HCT116 (cell line): ENCODE measurements at regions not wholly inside any gene's neighbourhood (a gene's known extent, or its start where the extent isn't known, plus 50 kb on each side); places are given as distances from the start of the nearest gene placed in this dataset.

ENCODE experiments used
- ATAC-seq: fragments of 200-7000 bp; cut with Tn5 transposase; 2 replicates; pipeline ENCODE4 v1.9.1; 2020; ENCODE audit warnings: mild to moderate bottlenecking, moderate library complexity
- BruUV-seq: library from RNA; stranded (reverse); fragments of 400-500 nt; replicated peaks from 2 replicates; lab custom pipeline; 2021; lab: Mats Ljungman, UMichigan
- CTCF ChIA-PET: fragments of 300-600 bp; sonication (Branson Sonifier 250); formaldehyde crosslinking; loops from one replicate; lab custom pipeline; 2021; ENCODE audit warnings: antibody characterized with exemption; lab: Charles Lee
- POLR2A ChIA-PET: fragments of 300-600, 350-600 bp; sonication (Branson Sonifier 250); formaldehyde crosslinking; loops from one replicate; lab custom pipeline; 2021; ENCODE audit warnings: antibody characterized with exemption; lab: Charles Lee
- RAD21 ChIA-PET, 2 experiments: fragments of 300-600 bp; sonication (Branson Sonifier 250); formaldehyde crosslinking; loops; one replicate each; lab custom pipeline; 2023; ENCODE audit warnings: low total read pairs in 2 of 2; ENCODE audit not compliant: uncharacterized antibody in 2 of 2, unreplicated experiment in 2 of 2, low non-redundant PET in 1 of 2; lab: Charles Lee
- DNase-seq: peaks from one replicate; pipeline ENCODE4 v3.0.0-alpha.2; 2010; ENCODE audit warnings: low read depth, low spot score
- H2AFZ ChIP-seq: fragments of 200-600 bp; shearing (Covaris generic), sonication (generic); 2 replicates; pipeline ENCODE4 v1.6.1; 2017; ENCODE audit warnings: low read depth, mixed run types, mixed read lengths, antibody characterized with exemption, low read length; ENCODE audit not compliant: poor library complexity, severe bottlenecking
- H3K27ac ChIP-seq: 2 replicates; pipeline ENCODE4 v1.5.1; 2012; ENCODE audit warnings: low read depth, low read length
- H3K27me3 ChIP-seq: fragments of 200-600 bp; sonication (generic); 2 replicates; pipeline ENCODE4 v1.6.1; 2016; ENCODE audit warnings: mixed run types, low read length, mixed read lengths; ENCODE audit not compliant: insufficient read depth
- H3K36me3 ChIP-seq, 2 experiments: fragments of 200-500 bp in 1 of 2; fragments of 200-600 bp in 1 of 2; sonication (Bioruptor generic) in 1 of 2; sonication (generic) in 1 of 2; 2 replicates each; pipeline versions ENCODE4 v1.5.1 to v1.6.1; 2014 to 2016; ENCODE audit warnings: low read length in 2 of 2, inconsistent platforms in 1 of 2, mixed read lengths in 1 of 2, mixed run types in 1 of 2; ENCODE audit not compliant: insufficient read depth in 2 of 2, control insufficient read depth in 1 of 2
- H3K4me1 ChIP-seq, 2 experiments: fragments of 200-600 bp in 1 of 2; sonication (generic) in 1 of 2; 2 replicates each; pipeline versions ENCODE4 v1.5.1 to v1.6.1; 2012 to 2017; ENCODE audit warnings: low read length in 2 of 2, inconsistent platforms in 1 of 2, mild to moderate bottlenecking in 1 of 2, mixed read lengths in 1 of 2, mixed run types in 1 of 2, moderate library complexity in 1 of 2; ENCODE audit not compliant: insufficient read depth in 2 of 2, control insufficient read depth in 1 of 2
- H3K4me2 ChIP-seq: fragments of 200-600 bp; sonication (generic); 2 replicates; pipeline ENCODE4 v1.6.1; 2017; ENCODE audit warnings: mixed run types, low read length, mixed read lengths
- H3K4me3 ChIP-seq, 2 experiments: fragments of 200-600 bp in 1 of 2; sonication (generic) in 1 of 2; replicated peaks in 1 of 2; 2 replicates each; pipeline ENCODE4 v1.5.1; 2011 to 2016; ENCODE audit warnings: low read length in 2 of 2, control low read depth in 1 of 2, low read depth in 1 of 2, mild to moderate bottlenecking in 1 of 2, mixed read lengths in 1 of 2, mixed run types in 1 of 2
- H3K79me2 ChIP-seq: fragments of 200-600 bp; sonication (generic); 2 replicates; pipeline ENCODE4 v1.6.1; 2017; ENCODE audit warnings: mild to moderate bottlenecking, mixed run types, low read length, moderate library complexity, mixed read lengths; ENCODE audit not compliant: insufficient read depth
- H3K9ac ChIP-seq: fragments of 200-600 bp; sonication (generic); 2 replicates; pipeline ENCODE4 v1.6.1; 2016; ENCODE audit warnings: low read length, mixed read lengths
- H3K9me2 ChIP-seq: fragments of 200-600 bp; sonication (generic), shearing (Covaris generic); 2 replicates; pipeline ENCODE4 v1.6.1; 2017; ENCODE audit warnings: mixed run types, mild to moderate bottlenecking, moderate library complexity; ENCODE audit not compliant: insufficient read depth
- H3K9me3 ChIP-seq, 2 experiments: fragments of 200-500 bp in 1 of 2; fragments of 200-600 bp in 1 of 2; sonication (Bioruptor generic) in 1 of 2; sonication (generic) in 1 of 2; 2 replicates each; pipeline ENCODE4 v1.6.1; 2014 to 2017; ENCODE audit warnings: low read length in 2 of 2, mixed read lengths in 2 of 2, inconsistent platforms in 1 of 2, low read depth in 1 of 2, mild to moderate bottlenecking in 1 of 2, mixed run types in 1 of 2, moderate library complexity in 1 of 2; ENCODE audit not compliant: control insufficient read depth in 1 of 2, insufficient read depth in 1 of 2
- H4K20me1 ChIP-seq: fragments of 200-600 bp; sonication (generic), shearing (Covaris generic); 2 replicates; pipeline ENCODE4 v1.6.1; 2017; ENCODE audit warnings: mixed run types, mild to moderate bottlenecking, moderate library complexity; ENCODE audit not compliant: insufficient read depth
- CBX3 ChIP-seq: IDR thresholded peaks from 2 replicates; pipeline ENCODE4 v1.6.1; 2012; ENCODE audit warnings: low read depth
- ELF1 ChIP-seq: IDR thresholded peaks from 2 replicates; pipeline ENCODE4 v1.6.1; 2012; ENCODE audit warnings: low read depth, borderline replicate concordance
- FOSL1 ChIP-seq: IDR thresholded peaks from 2 replicates; pipeline ENCODE4 v1.6.1; 2012; ENCODE audit warnings: low read depth
- MAX ChIP-seq: IDR thresholded peaks from 2 replicates; pipeline ENCODE4 v1.6.1; 2012
- POLR2AphosphoS5 ChIP-seq: IDR thresholded peaks from 2 replicates; pipeline ENCODE4 v1.6.1; 2011; ENCODE audit warnings: mild to moderate bottlenecking, low read depth, low read length, moderate library complexity
- RAD21 ChIP-seq: IDR thresholded peaks from 2 replicates; pipeline ENCODE4 v1.6.1; 2012; ENCODE audit warnings: low read depth, mild to moderate bottlenecking
- REST ChIP-seq: IDR thresholded peaks from 2 replicates; pipeline ENCODE4 v1.6.1; 2012; ENCODE audit warnings: low read depth
- SIN3A ChIP-seq: IDR thresholded peaks from 2 replicates; pipeline ENCODE4 v1.6.1; 2012; ENCODE audit warnings: low read depth
- SRF ChIP-seq: IDR thresholded peaks from 2 replicates; pipeline ENCODE4 v1.6.1; 2012; ENCODE audit warnings: low read depth
- YY1 ChIP-seq: IDR thresholded peaks from 2 replicates; pipeline ENCODE4 v1.6.1; 2011; ENCODE audit warnings: low read length, low read depth, moderate library complexity, mild to moderate bottlenecking; ENCODE audit not compliant: insufficient replicate concordance; ENCODE audit errors: extremely low read depth
- intact Hi-C: fragments of 100-400 bp; cut with micrococcal nuclease; formaldehyde crosslinking; loops from 2 replicates; pipeline ENCODE4 v1.10.0; 2022
- TF ChIP-seq, protein P1 (sequence below): IDR thresholded peaks from 2 replicates; pipeline ENCODE4 v1.6.1; 2012
- TF ChIP-seq, protein P2 (sequence below), 3 experiments: fragments of 200-600 bp in 1 of 3; sonication (generic) in 1 of 3; IDR thresholded peaks in 2 of 3; conservative IDR thresholded peaks in 1 of 3; 2 replicates each; pipeline ENCODE4 v1.5.1; 2012 to 2017; ENCODE audit warnings: low read depth in 2 of 3, low read length in 2 of 3, antibody characterized with exemption in 1 of 3, borderline replicate concordance in 1 of 3, control low read depth in 1 of 3, mild to moderate bottlenecking in 1 of 3, mixed read lengths in 1 of 3, mixed run types in 1 of 3, moderate library complexity in 1 of 3; ENCODE audit not compliant: insufficient read depth in 1 of 3

DNA sequence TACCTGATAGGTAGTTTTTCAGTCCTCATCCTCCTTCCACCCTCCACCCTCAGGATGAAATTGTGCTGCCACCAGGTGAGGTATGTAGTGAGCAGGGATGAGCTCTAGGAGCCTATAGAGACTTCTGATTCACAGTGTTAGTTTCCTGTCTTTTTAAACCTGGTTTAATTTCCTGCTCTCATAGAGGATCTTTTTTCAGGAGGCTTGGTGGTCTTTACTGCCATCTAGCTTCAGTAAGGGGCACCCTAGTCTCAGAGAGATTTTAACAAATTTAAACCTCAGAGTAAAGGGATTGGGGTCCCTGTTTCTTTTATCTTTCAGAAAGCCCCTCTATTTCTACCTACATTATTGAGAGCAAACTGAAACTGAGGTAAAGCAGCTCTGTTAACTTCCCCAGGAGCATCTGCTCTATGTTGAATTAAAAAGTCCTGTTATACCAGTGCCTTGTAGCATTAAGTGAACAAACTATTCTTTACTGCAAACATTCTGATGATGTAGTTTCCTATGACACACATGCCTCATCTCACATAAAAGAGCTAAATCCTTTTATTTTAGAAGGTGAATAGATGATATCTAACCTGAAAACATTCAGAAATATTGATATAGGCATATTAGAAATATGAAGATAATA, 172.2 kb upstream of the DDHD1 start:
- RAD21 ChIA-PET: no interaction called here
- POLR2A ChIA-PET: no interaction called here
- CTCF ChIA-PET: interaction anchor here (1.0 to 2.3 kb wide), 5 partner anchors 19 to 1023 kb away, joined by 3 to 9 read pairs (median 5); no protein-coding TSS in a partner anchor
- Histone ChIP-seq H3K4me1 (peaks cover 0 to 11% of the 10 kb centered on the region in 2 experiments; a peak in 2 of 4 replicates), H3K9ac (no peak overlapping the region), H3K9me3 (no peaks in the 10 kb centered on the region), H3K27ac (no peak overlapping the region), H3K27me3 (no peaks in the 10 kb centered on the region), H4K20me1 (no peaks in the 10 kb centered on the region), H3K36me3 (no peaks in the 10 kb centered on the region), H3K4me2 (no peak overlapping the region), H3K4me3 (no peak overlapping the region), H3K79me2 (no peaks in the 10 kb centered on the region), H3K9me2 (no peaks in the 10 kb centered on the region), H2AFZ (no peak overlapping the region)
- ATAC-seq: peak; percentile 30; the same call in 1 of the 2 replicates
- no TSS peak for BruUV-seq
- DNase-seq: no peak
- intact Hi-C loops: no loop called here
- no peak for TF ChIP-seq FOSL1
- no peak for TF ChIP-seq SIN3A
- peak; percentile 56 for TF ChIP-seq RAD21
- TF ChIP-seq, protein P1, sequence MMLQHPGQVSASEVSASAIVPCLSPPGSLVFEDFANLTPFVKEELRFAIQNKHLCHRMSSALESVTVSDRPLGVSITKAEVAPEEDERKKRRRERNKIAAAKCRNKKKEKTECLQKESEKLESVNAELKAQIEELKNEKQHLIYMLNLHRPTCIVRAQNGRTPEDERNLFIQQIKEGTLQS: no peak
- TF ChIP-seq, protein P2, sequence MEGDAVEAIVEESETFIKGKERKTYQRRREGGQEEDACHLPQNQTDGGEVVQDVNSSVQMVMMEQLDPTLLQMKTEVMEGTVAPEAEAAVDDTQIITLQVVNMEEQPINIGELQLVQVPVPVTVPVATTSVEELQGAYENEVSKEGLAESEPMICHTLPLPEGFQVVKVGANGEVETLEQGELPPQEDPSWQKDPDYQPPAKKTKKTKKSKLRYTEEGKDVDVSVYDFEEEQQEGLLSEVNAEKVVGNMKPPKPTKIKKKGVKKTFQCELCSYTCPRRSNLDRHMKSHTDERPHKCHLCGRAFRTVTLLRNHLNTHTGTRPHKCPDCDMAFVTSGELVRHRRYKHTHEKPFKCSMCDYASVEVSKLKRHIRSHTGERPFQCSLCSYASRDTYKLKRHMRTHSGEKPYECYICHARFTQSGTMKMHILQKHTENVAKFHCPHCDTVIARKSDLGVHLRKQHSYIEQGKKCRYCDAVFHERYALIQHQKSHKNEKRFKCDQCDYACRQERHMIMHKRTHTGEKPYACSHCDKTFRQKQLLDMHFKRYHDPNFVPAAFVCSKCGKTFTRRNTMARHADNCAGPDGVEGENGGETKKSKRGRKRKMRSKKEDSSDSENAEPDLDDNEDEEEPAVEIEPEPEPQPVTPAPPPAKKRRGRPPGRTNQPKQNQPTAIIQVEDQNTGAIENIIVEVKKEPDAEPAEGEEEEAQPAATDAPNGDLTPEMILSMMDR (IDR thresholded peaks at IDR 0.05 in 2 of 3, conservative IDR thresholded peaks at IDR 0.05 in 1 of 3; ENCODE audit: borderline replicate concordance in 1 of 3, insufficient read depth in 1 of 3, low read depth in 2 of 3, low read length in 2 of 3): peak; percentile 13 to 43 (median 42); a peak in 5 of 6 replicates

DNA sequence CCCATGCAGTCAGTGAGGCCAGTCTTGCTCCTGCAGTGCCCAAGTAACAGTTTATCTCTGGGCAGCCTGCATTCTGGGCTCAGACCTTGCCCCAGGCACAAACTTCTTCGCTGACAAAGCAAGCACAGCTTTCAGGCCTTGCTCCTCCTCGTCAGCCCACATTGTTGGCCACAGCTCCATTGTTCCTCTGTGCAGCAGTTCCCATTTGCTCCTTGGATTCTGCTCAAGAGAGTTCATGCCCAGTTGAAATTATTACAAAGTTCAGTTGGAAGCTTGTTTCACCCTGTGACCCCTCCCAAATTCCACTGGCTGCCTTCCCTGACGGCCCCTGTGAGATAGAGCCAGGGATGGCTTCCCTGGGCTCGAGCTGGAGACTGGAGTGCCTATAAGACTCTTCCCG, 163.4 kb upstream of the DDHD1 start:
- TF ChIP-seq MAX (no peak), POLR2AphosphoS5 (no peak), ELF1 (no peak), CBX3 (no peak), SRF (no peak), REST (no peak), YY1 (no peak)
- TF ChIP-seq, all 23 proteins: peak for 0
- RAD21 ChIA-PET: no interaction called here
- intact Hi-C loops: no loop called here
- DNase-seq (no peak), ATAC-seq (no peak)
- no peaks in the 10 kb centered on the region for H3K9me2 ChIP-seq
- H3K4me1 ChIP-seq: no peaks in the 10 kb centered on the region
- H3K4me3 ChIP-seq: no peak overlapping the region
- H4K20me1 ChIP-seq: no peaks in the 10 kb centered on the region
- POLR2A ChIA-PET: no interaction called here
- no peak overlapping the region for H3K27ac ChIP-seq
- H3K79me2 ChIP-seq: no peaks in the 10 kb centered on the region
- H3K9ac ChIP-seq: no peak overlapping the region
- H3K9me3 ChIP-seq: no peaks in the 10 kb centered on the region
- no peaks in the 10 kb centered on the region for H3K27me3 ChIP-seq
- H2AFZ ChIP-seq: no peak overlapping the region
- CTCF ChIA-PET: interaction anchor here (1.3 kb wide), 1 partner anchor 10 kb away, joined by 4 read pairs; no protein-coding TSS in a partner anchor
- no TSS peak for BruUV-seq
- H3K36me3 ChIP-seq: no peaks in the 10 kb centered on the region
- no peak overlapping the region for H3K4me2 ChIP-seq
